ENCODE measurements at regions not wholly inside any gene's neighbourhood (a gene's known extent, or its start where the extent isn't known, plus 50 kb on each side); places are given as distances from the start of the nearest gene placed in this dataset.

GRCh38 chr1:222079566-222079965, 337.7 kb upstream of the DUSP10 start:
- H3K4me3 ChIP-seq (ENCODE audit: low read length): no peak overlapping the region
- no peaks in the 10 kb centered on the region for H3K27me3 ChIP-seq (ENCODE audit: low read depth, low read length)

GRCh38 chr1:222077206-222077605, 335.3 kb upstream of the DUSP10 start:
- no peaks in the 10 kb centered on the region for H4K20me1 ChIP-seq (ENCODE audit: insufficient read depth, low read length)
- no peak overlapping the region for H3K4me2 ChIP-seq (ENCODE audit: low read length)
- no peak overlapping the region for H3K9ac ChIP-seq (ENCODE audit: low read length)
- no peak overlapping the region for H2AFZ ChIP-seq (ENCODE audit: low read depth, low read length)
- no peak overlapping the region for H3K27ac ChIP-seq (ENCODE audit: low read length)
- peaks cover 39% of the 10 kb centered on the region for H3K4me1 ChIP-seq (ENCODE audit: low read length)
- no peaks in the 10 kb centered on the region for H3K27me3 ChIP-seq (ENCODE audit: low read depth, low read length)
- no peaks in the 10 kb centered on the region for H3K79me2 ChIP-seq (ENCODE audit: low read length)
- H3K4me3 ChIP-seq (ENCODE audit: low read length): no peak overlapping the region
- H3K36me3 ChIP-seq (replicated peaks; ENCODE audit: low read depth, low read length): peaks cover 6% of the 10 kb centered on the region
- TF ChIP-seq EZH2phosphoT487 (IDR thresholded peaks at IDR 0.05; ENCODE audit: low read depth) (no peak), CTCF (IDR thresholded peaks at IDR 0.05; ENCODE audit: low read depth, low read length) (no peak)
- H3K9me3 ChIP-seq (ENCODE audit: insufficient read depth, low read length): peaks cover 17% of the 10 kb centered on the region

More at GRCh38 chr1:222079566-222079965, 337.7 kb upstream of the DUSP10 start:
- Histone ChIP-seq H3K9me3 (ENCODE audit: insufficient read depth, low read length) (peaks cover 19% of the 10 kb centered on the region), H3K9ac (ENCODE audit: low read length) (no peak overlapping the region), H2AFZ (ENCODE audit: low read depth, low read length) (no peak overlapping the region), H3K79me2 (ENCODE audit: low read length) (no peaks in the 10 kb centered on the region), H4K20me1 (ENCODE audit: insufficient read depth, low read length) (no peaks in the 10 kb centered on the region), H3K27ac (ENCODE audit: low read length) (no peak overlapping the region), H3K4me2 (ENCODE audit: low read length) (no peak overlapping the region), H3K4me1 (ENCODE audit: low read length) (peaks cover 30% of the 10 kb centered on the region), H3K36me3 (replicated peaks; ENCODE audit: low read depth, low read length) (peaks cover 8% of the 10 kb centered on the region)
- no peak for TF ChIP-seq CTCF (IDR thresholded peaks at IDR 0.05; ENCODE audit: low read depth, low read length)
- TF ChIP-seq EZH2phosphoT487 (IDR thresholded peaks at IDR 0.05; ENCODE audit: low read depth): no peak

- Histone ChIP-seq H3K4me3 (ENCODE audit: low read length) (no peak overlapping the region), H3K27me3 (ENCODE audit: low read depth, low read length) (no peaks in the 10 kb centered on the region), H3K9ac (ENCODE audit: low read length) (no peak overlapping the region), H3K79me2 (ENCODE audit: low read length) (no peaks in the 10 kb centered on the region), H4K20me1 (ENCODE audit: insufficient read depth, low read length) (no peaks in the 10 kb centered on the region), H2AFZ (ENCODE audit: low read depth, low read length) (no peak overlapping the region), H3K36me3 (replicated peaks; ENCODE audit: low read depth, low read length) (no peaks in the 10 kb centered on the region), H3K9me3 (ENCODE audit: insufficient read depth, low read length) (no peaks in the 10 kb centered on the region), H3K27ac (ENCODE audit: low read length) (no peak overlapping the region), H3K4me2 (ENCODE audit: low read length) (no peak overlapping the region), H3K4me1 (ENCODE audit: low read length) (peaks cover 21% of the 10 kb centered on the region)
- TF ChIP-seq CTCF (IDR thresholded peaks at IDR 0.05; ENCODE audit: low read depth, low read length) (no peak), EZH2phosphoT487 (IDR thresholded peaks at IDR 0.05; ENCODE audit: low read depth) (no peak)
These were observed 332.4 kb upstream of the DUSP10 start for GRCh38 chr1:222074317-222074716.

- H4K20me1 ChIP-seq (ENCODE audit: insufficient read depth, low read length): no peaks in the 10 kb centered on the region
- H3K27ac ChIP-seq (ENCODE audit: low read length): no peak overlapping the region
- H3K27me3 ChIP-seq (ENCODE audit: low read depth, low read length): no peaks in the 10 kb centered on the region
- H3K79me2 ChIP-seq (ENCODE audit: low read length): no peaks in the 10 kb centered on the region
- peaks cover 12% of the 10 kb centered on the region for H3K4me1 ChIP-seq (ENCODE audit: low read length)
- no peaks in the 10 kb centered on the region for H3K9me3 ChIP-seq (ENCODE audit: insufficient read depth, low read length)
- no peak overlapping the region for H3K9ac ChIP-seq (ENCODE audit: low read length)
- TF ChIP-seq EZH2phosphoT487 (IDR thresholded peaks at IDR 0.05; ENCODE audit: low read depth): no peak
- no peak for TF ChIP-seq CTCF (IDR thresholded peaks at IDR 0.05; ENCODE audit: low read depth, low read length)
- no peaks in the 10 kb centered on the region for H3K36me3 ChIP-seq (replicated peaks; ENCODE audit: low read depth, low read length)
- no peak overlapping the region for H2AFZ ChIP-seq (ENCODE audit: low read depth, low read length)
- H3K4me2 ChIP-seq (ENCODE audit: low read length): peak overlapping the region; percentile 15
- no peak overlapping the region for H3K4me3 ChIP-seq (ENCODE audit: low read length)
These were observed 331.6 kb upstream of the DUSP10 start for GRCh38 chr1:222073307-222073995.
